GM18858 (cell line): ENCODE measurements at regions not wholly inside any gene's neighbourhood (a gene's known extent, or its start where the extent isn't known, plus 50 kb on each side); places are given as distances from the start of the nearest gene placed in this dataset.

Source experiments
- ATAC-seq: cut with Tn5 transposase; IDR thresholded peaks from one replicate; pipeline ENCODE4 v1.9.1; 2021; ENCODE audit not compliant: unreplicated experiment

DNA sequence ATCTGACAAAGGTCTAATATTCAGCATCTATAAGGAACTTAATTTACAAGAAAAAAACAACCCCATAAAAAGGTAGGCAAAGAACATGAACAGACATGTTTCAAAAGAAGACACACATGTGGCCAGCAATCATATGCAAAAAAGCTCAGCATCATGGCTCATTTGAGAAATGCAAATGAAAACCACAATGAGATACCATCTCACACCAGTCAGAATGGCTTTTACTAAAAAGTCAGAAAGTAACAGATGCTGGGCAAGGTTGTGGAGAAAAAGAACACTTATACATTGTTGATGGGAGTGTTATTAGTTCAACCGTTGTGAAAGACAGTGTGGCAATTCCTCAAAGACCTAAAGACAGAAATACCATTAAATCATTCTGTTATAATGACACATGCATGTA is 289.9 kb upstream of the MMS22L start:
- ATAC-seq = no peak

GRCh38 chr6:97586344-97586743 is 303.3 kb upstream of the MMS22L start:
- ATAC-seq = peak; percentile 56

- ATAC-seq = no peak
Observed at GRCh38 chr6:97591955-97592354, 308.9 kb upstream of the MMS22L start.

DNA sequence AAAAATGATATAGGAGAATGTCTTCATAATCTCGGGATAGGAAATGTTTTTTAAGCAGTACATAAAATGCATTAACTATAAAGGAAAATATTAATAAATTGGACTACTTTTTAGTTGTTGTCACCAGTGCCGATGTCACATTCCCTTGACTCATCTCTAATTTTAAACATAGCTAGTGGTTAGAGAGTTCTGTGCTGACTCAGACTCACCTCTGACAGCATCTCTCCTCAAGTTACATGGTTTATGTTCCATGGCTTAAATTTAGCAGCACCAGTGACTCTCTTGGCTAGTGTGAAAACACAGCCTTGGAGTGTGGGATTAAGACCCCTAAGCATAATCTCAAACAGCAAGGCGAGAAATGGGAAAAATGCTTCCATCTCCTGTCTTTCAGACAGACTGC is 311.8 kb upstream of the MMS22L start:
- ATAC-seq = no peak

- no peak for ATAC-seq
Observed at GRCh38 chr6:97621111-97621510, 338.1 kb upstream of the MMS22L start.

- ATAC-seq = no peak
Observed at GRCh38 chr6:97626671-97627441, 343.8 kb upstream of the MMS22L start.

- ATAC-seq = no peak
Observed at GRCh38 chr6:97629180-97629579, 346.2 kb upstream of the MMS22L start.

DNA sequence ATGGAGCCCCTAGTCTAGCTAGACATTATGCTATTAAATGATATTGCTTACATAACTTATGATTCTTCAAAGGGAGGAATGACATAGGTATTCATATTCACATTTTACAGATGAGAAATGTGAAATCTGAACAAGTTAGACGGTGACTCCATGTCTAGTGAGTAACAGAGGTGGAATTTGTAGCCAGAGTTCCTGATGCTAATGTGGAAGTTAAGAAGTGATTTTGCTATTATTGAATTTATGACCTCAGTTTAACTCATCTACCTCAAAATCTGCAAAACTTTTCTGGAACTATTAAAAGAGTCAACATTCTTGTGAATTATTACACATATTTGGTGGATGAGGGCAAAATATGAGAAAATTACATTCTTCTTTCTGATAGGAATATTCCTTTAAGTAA is 347.6 kb upstream of the MMS22L start:
- no peak for ATAC-seq

GRCh38 chr6:97632341-97632740 is 349.3 kb upstream of the MMS22L start:
- ATAC-seq = no peak

- ATAC-seq = no peak
Observed at GRCh38 chr6:97639702-97640101, 356.7 kb upstream of the MMS22L start.

GRCh38 chr6:97644353-97644752 is 361.3 kb upstream of the MMS22L start:
- ATAC-seq = no peak

GRCh38 chr6:97645757-97646156 is 362.7 kb upstream of the MMS22L start:
- no peak for ATAC-seq

DNA sequence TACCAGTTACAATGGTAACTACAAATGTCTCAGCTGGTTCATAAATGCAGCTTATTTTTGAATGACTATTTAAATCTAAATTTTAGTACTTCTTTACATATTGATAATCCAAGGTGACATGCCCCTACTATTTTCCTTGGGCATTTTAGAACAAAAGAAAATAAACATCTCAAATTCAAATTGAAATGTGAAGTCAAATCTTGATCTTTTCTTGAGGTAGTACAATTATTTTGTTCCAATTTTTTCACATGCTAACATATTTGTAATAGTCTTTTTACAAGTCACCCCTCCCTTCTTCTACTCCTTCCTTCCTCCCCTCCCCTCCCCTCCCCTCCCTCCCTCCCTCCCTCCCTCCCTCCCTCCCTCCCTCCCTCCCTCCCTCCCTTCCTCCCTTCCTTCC is 370.1 kb upstream of the MMS22L start:
- ATAC-seq = no peak

DNA sequence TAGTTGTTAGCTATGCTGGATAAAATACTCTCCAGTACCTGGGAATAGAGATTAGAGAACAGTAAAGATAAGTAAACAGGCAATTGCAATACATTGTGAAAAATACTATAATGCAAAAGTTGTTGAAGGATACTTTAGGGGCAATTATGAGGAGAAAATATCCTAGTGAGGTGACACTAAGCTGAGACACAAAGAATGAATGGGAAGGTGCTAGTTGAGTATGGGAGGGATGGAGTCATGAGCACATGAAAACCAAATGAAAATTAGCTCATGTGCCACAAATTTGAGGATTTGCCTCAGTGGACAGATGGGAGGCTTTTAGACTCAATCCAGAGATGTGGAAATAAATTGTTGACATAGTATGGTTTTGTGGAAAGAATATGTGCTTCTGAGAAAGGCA is 370.5 kb upstream of the MMS22L start:
- ATAC-seq = no peak

DNA sequence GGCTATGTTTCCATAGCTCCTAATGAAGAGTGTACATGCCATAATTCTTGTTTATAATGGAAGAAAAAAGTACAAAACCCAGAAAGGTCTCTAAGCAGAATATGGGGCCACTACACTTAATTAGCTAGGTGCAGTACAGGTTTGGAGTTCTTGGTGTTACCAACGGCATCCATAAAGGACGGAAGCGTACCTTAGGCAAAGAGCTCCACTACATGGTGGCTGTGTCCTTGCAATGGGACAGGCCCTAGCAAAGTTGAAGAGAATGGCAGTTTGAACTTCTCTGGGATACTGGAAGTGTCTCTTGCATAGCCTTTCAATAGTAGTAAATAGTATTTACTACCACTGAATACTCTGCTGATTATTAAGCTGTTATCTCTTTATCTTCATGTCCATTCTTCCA is 371.7 kb upstream of the MMS22L start:
- no peak for ATAC-seq

- ATAC-seq = no peak
Observed at GRCh38 chr6:97656236-97656635, 373.2 kb upstream of the MMS22L start.

GRCh38 chr6:97656706-97657350 is 373.8 kb upstream of the MMS22L start:
- ATAC-seq = no peak

- no peak for ATAC-seq
Observed at GRCh38 chr6:97658090-97658489, 375.1 kb upstream of the MMS22L start.

GRCh38 chr6:97663252-97663651 is 380.2 kb upstream of the MMS22L start:
- no peak for ATAC-seq

GRCh38 chr6:97665446-97665845 is 382.4 kb upstream of the MMS22L start:
- no peak for ATAC-seq

- peak; percentile 15 for ATAC-seq
Observed at GRCh38 chr6:97666889-97667288, 383.9 kb upstream of the MMS22L start.

- peak; percentile 38 for ATAC-seq
Observed at GRCh38 chr6:97668716-97669115, 385.7 kb upstream of the MMS22L start.
